ENCODE measurements at regions not wholly inside any gene's neighbourhood (a gene's known extent, or its start where the extent isn't known, plus 50 kb on each side); places are given as distances from the start of the nearest gene placed in this dataset.

GRCh38 chr14:82239223-82239622, 705.6 kb upstream of the SEL1L start:
- H4K20me1 ChIP-seq (replicated peaks; ENCODE audit: insufficient read depth), result no peaks in the 10 kb centered on the region
- TF ChIP-seq ETS1 (IDR thresholded peaks at IDR 0.05), result no peak
- TF ChIP-seq ZNF462 (CRISPR knock-in tag; IDR thresholded peaks at IDR 0.05), result no peak
- TF ChIP-seq POLR2AphosphoS5 (IDR thresholded peaks at IDR 0.05; ENCODE audit: low read depth), result no peak
- TF ChIP-seq STAT1 (IDR thresholded peaks at IDR 0.05; ENCODE audit: unreplicated experiment), result no peak
- no peak for TF ChIP-seq ZNF114 (CRISPR knock-in tag; IDR thresholded peaks at IDR 0.05)
- TF ChIP-seq ZNF331 (CRISPR knock-in tag; IDR thresholded peaks at IDR 0.05; ENCODE audit: low read depth), result no peak
- no peak for TF ChIP-seq EZH2 (IDR thresholded peaks at IDR 0.05; ENCODE audit: low read depth, unreplicated experiment)
- TF ChIP-seq REST (IDR thresholded peaks at IDR 0.05; ENCODE audit: unreplicated experiment), result no peak
- no peak for TF ChIP-seq NANOG (IDR thresholded peaks at IDR 0.05; ENCODE audit: borderline replicate concordance)
- TF ChIP-seq, protein P1, sequence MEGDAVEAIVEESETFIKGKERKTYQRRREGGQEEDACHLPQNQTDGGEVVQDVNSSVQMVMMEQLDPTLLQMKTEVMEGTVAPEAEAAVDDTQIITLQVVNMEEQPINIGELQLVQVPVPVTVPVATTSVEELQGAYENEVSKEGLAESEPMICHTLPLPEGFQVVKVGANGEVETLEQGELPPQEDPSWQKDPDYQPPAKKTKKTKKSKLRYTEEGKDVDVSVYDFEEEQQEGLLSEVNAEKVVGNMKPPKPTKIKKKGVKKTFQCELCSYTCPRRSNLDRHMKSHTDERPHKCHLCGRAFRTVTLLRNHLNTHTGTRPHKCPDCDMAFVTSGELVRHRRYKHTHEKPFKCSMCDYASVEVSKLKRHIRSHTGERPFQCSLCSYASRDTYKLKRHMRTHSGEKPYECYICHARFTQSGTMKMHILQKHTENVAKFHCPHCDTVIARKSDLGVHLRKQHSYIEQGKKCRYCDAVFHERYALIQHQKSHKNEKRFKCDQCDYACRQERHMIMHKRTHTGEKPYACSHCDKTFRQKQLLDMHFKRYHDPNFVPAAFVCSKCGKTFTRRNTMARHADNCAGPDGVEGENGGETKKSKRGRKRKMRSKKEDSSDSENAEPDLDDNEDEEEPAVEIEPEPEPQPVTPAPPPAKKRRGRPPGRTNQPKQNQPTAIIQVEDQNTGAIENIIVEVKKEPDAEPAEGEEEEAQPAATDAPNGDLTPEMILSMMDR (conservative IDR thresholded peaks at IDR 0.05; ENCODE audit: low read depth in 2 of 2), result no peak
- no peak for TF ChIP-seq CREB1 (CRISPR knock-in tag; IDR thresholded peaks at IDR 0.05; ENCODE audit: low read depth)
- TF ChIP-seq JUNB (IDR thresholded peaks at IDR 0.05; ENCODE audit: unreplicated experiment), result no peak
- no peak for TF ChIP-seq EZH2phosphoT487 (IDR thresholded peaks at IDR 0.05; ENCODE audit: unreplicated experiment)
- no peaks in the 10 kb centered on the region for H3K4me1 Mint-ChIP-seq
- H3K9me3 Mint-ChIP-seq, result peaks cover 88% of the 10 kb centered on the region
- H3K4me1 ChIP-seq (ENCODE audit: insufficient read depth), result no peaks in the 10 kb centered on the region
- no peak overlapping the region for H3K4me3 ChIP-seq
- H3K79me2 ChIP-seq (replicated peaks; ENCODE audit: insufficient read depth), result no peaks in the 10 kb centered on the region
- peaks cover 16% of the 10 kb centered on the region for H3K36me3 Mint-ChIP-seq (ENCODE audit: low read depth)
- ATAC-seq, result no peak
- no peaks in the 10 kb centered on the region for H3K36me3 ChIP-seq (ENCODE audit: insufficient read depth)
- no peak overlapping the region for H3K27ac ChIP-seq (ENCODE audit: low read depth)
- no peaks in the 10 kb centered on the region for H3K9me2 ChIP-seq (ENCODE audit: insufficient read depth)
- no peaks in the 10 kb centered on the region for H3F3A ChIP-seq (replicated peaks; ENCODE audit: low read depth)
- no peaks in the 10 kb centered on the region for H3K27me3 ChIP-seq (ENCODE audit: insufficient read depth)
- H3K27ac Mint-ChIP-seq, result no peak overlapping the region
- DNase-seq (ENCODE audit: low spot score), result no peak
- H3K4me2 ChIP-seq, result no peak overlapping the region
- H3K4me3 Mint-ChIP-seq, result no peak overlapping the region
- no peak overlapping the region for H2AFZ ChIP-seq
- H3K27me3 Mint-ChIP-seq (ENCODE audit: insufficient read depth, low read depth, poor library complexity), result no peaks in the 10 kb centered on the region

Measured in GM23338 (cell line).